Mucosa of descending colon (tissue), 3 donors: ENCODE measurements at regions not wholly inside any gene's neighbourhood (a gene's known extent, or its start where the extent isn't known, plus 50 kb on each side); places are given as distances from the start of the nearest gene placed in this dataset.

Experiments
- ATAC-seq: fragments of 200-7000 bp; cut with Tn5 transposase; one replicate; pipeline ENCODE4 v1.9.1; 2020; ENCODE audit warnings: mild to moderate bottlenecking, moderate library complexity
- DNase-seq, 3 donors: peaks; one replicate each; pipeline ENCODE4 v3.0.0-alpha.2; 2020
- H3K36me3 ChIP-seq: fragments of 200-600 bp; one replicate; pipeline ENCODE4 v1.8.0; 2021; ENCODE audit warnings: low read depth, mild to moderate bottlenecking
- H3K4me1 ChIP-seq: fragments of 200-600 bp; one replicate; pipeline ENCODE4 v1.8.0; 2021; ENCODE audit warnings: low read depth, mild to moderate bottlenecking
- H3K4me3 ChIP-seq: fragments of 200-600 bp; one replicate; pipeline ENCODE4 v1.8.0; 2021; ENCODE audit warnings: mild to moderate bottlenecking
- H3K9me3 ChIP-seq: fragments of 200-600 bp; one replicate; pipeline ENCODE4 v1.8.0; 2021; ENCODE audit warnings: mild to moderate bottlenecking
- CTCF ChIP-seq: fragments of 200-600 bp; IDR thresholded peaks from one replicate; pipeline ENCODE4 v1.8.0; 2022; ENCODE audit warnings: antibody characterized with exemption, mild to moderate bottlenecking
- intact Hi-C, 2 donors: fragments of 100-400 bp; cut with DNase I in 1 of 2; cut with micrococcal nuclease in 1 of 2; formaldehyde crosslinking; loops; one replicate each; pipeline versions ENCODE4 v1.11.0 to v1.11.1; 2022; cut with DNase I, micrococcal nuclease
- donor health status: DM: no; HTN: no; CAD: no; lungs with moderate emphysema.
- donor health status: DM: no; HTN: no; CAD: no.
- donor health status: DM: no; HTN: yes; CAD: no.

DNA sequence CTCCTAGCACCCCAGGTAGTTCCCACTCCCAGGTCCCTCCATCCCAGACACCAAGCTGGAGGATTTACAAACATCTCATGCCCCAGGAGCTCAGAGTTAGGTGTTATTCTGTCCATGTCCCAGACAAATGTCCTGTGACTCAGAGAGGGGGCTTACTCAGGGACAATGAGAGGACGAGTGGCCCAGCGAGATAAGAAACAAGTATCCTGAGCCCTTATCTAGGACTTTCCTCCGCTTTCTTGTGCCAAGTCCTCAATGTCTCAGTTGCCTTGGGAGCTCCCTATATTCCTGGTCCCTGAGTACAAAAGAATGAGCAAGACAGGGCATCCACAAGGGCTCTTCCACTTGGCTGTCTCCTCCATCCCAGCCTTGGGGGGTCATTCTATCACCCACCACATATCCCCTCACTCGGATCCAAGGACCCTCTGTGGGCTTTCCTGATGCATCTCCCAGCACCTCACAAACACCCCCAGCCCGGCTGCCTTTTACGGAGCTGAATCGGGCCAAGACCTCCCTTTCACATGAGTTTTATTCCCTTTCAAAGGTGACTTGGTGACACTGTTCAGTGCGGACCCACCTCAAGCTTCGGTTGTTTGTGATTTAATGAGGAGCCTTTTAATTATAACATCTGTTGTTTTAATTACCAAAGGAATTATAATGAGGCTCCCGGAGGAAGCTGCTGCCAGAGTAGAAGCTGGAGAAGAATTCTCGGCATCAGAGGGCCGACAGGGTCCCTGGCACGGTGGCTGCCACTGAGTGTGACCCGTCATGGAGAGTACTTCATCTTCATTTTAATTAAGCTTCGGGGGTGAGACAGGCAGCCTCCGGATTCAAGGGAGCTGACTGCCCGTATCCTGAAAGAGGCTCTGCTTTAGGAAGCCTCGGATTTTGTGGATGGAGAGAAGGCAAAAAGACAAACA, 121.5 kb downstream of the WSCD1 start:
- Histone ChIP-seq H3K36me3 (no peaks in the 10 kb centered on the region), H3K9me3 (no peaks in the 10 kb centered on the region), H3K4me1 (no peaks in the 10 kb centered on the region), H3K4me3 (no peak overlapping the region)
- intact Hi-C loops = no loop called here
- TF ChIP-seq CTCF = no peak
- DNase-seq = no peak
- ATAC-seq = no peak

- Histone ChIP-seq H3K36me3 (no peaks in the 10 kb centered on the region), H3K4me3 (no peak overlapping the region), H3K4me1 (no peaks in the 10 kb centered on the region), H3K9me3 (no peaks in the 10 kb centered on the region)
- DNase-seq = no peak
- ATAC-seq = no peak
- TF ChIP-seq CTCF = no peak
- intact Hi-C loops = no loop called here
Observed at GRCh38 chr17:6187836-6188235, 117.7 kb downstream of the WSCD1 start.

DNA sequence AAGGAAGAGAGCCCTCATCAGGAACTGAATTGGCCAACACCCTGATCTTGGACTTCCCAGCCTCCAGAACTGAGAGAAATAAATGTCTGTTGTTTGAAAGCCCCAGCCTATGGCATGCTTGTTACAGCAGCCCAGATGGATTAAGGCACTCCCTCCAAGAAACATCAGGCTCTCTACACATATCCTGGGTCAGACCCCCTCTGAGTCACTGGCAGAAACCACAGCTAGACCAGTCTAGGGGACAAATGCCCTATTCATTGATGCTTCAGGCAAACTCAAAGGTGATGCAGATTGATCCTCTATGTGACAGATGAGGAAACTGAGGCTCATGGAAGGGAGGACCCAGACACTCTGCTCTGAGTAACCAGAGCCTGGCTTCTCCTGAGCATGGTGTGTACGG, 116.8 kb downstream of the WSCD1 start:
- H3K9me3 ChIP-seq = no peaks in the 10 kb centered on the region
- ATAC-seq (no peak), DNase-seq (no peak)
- H3K4me1 ChIP-seq = no peaks in the 10 kb centered on the region
- TF ChIP-seq CTCF = no peak
- intact Hi-C loops = no loop called here
- H3K36me3 ChIP-seq = no peaks in the 10 kb centered on the region
- no peak overlapping the region for H3K4me3 ChIP-seq

GRCh38 chr17:6184508-6184907, 114.3 kb downstream of the WSCD1 start:
- ATAC-seq (no peak), DNase-seq (no peak)
- H3K4me1 ChIP-seq = no peaks in the 10 kb centered on the region
- TF ChIP-seq CTCF = no peak
- no peaks in the 10 kb centered on the region for H3K36me3 ChIP-seq
- no peaks in the 10 kb centered on the region for H3K9me3 ChIP-seq
- intact Hi-C loops = no loop called here
- H3K4me3 ChIP-seq = no peak overlapping the region

GRCh38 chr17:6179017-6179416, 108.8 kb downstream of the WSCD1 start:
- DNase-seq (no peak), ATAC-seq (no peak)
- intact Hi-C loops = no loop called here
- Histone ChIP-seq H3K4me3 (no peak overlapping the region), H3K36me3 (no peaks in the 10 kb centered on the region), H3K4me1 (no peaks in the 10 kb centered on the region), H3K9me3 (no peaks in the 10 kb centered on the region)
- no peak for TF ChIP-seq CTCF
